HCT116 (cell line): ENCODE measurements at regions not wholly inside any gene's neighbourhood (a gene's known extent, or its start where the extent isn't known, plus 50 kb on each side); places are given as distances from the start of the nearest gene placed in this dataset.
"Not testable (repeated sequence)": the region's sequence is repeated elsewhere in the genome, so short reads cannot be mapped to it uniquely, and the experiment has no call there.

ENCODE experiments used
- ATAC-seq: fragments of 200-7000 bp; cut with Tn5 transposase; 2 replicates; pipeline ENCODE4 v1.9.1; 2020; ENCODE audit warnings: mild to moderate bottlenecking, moderate library complexity
- BruUV-seq: library from RNA; stranded (reverse); fragments of 400-500 nt; replicated peaks from 2 replicates; lab custom pipeline; 2021; lab: Mats Ljungman, UMichigan
- CTCF ChIA-PET: fragments of 300-600 bp; sonication (Branson Sonifier 250); formaldehyde crosslinking; loops from one replicate; lab custom pipeline; 2021; ENCODE audit warnings: antibody characterized with exemption; lab: Charles Lee
- POLR2A ChIA-PET: fragments of 300-600, 350-600 bp; sonication (Branson Sonifier 250); formaldehyde crosslinking; loops from one replicate; lab custom pipeline; 2021; ENCODE audit warnings: antibody characterized with exemption; lab: Charles Lee
- RAD21 ChIA-PET, 2 experiments: fragments of 300-600 bp; sonication (Branson Sonifier 250); formaldehyde crosslinking; loops; one replicate each; lab custom pipeline; 2023; ENCODE audit warnings: low total read pairs in 2 of 2; ENCODE audit not compliant: uncharacterized antibody in 2 of 2, unreplicated experiment in 2 of 2, low non-redundant PET in 1 of 2; lab: Charles Lee
- DNase-seq: peaks from one replicate; pipeline ENCODE4 v3.0.0-alpha.2; 2010; ENCODE audit warnings: low read depth, low spot score
- H2AFZ ChIP-seq: fragments of 200-600 bp; shearing (Covaris generic), sonication (generic); 2 replicates; pipeline ENCODE4 v1.6.1; 2017; ENCODE audit warnings: low read depth, mixed run types, mixed read lengths, antibody characterized with exemption, low read length; ENCODE audit not compliant: poor library complexity, severe bottlenecking
- H3K27ac ChIP-seq: 2 replicates; pipeline ENCODE4 v1.5.1; 2012; ENCODE audit warnings: low read depth, low read length
- H3K27me3 ChIP-seq: fragments of 200-600 bp; sonication (generic); 2 replicates; pipeline ENCODE4 v1.6.1; 2016; ENCODE audit warnings: mixed run types, low read length, mixed read lengths; ENCODE audit not compliant: insufficient read depth
- H3K36me3 ChIP-seq, 2 experiments: fragments of 200-500 bp in 1 of 2; fragments of 200-600 bp in 1 of 2; sonication (Bioruptor generic) in 1 of 2; sonication (generic) in 1 of 2; 2 replicates each; pipeline versions ENCODE4 v1.5.1 to v1.6.1; 2014 to 2016; ENCODE audit warnings: low read length in 2 of 2, inconsistent platforms in 1 of 2, mixed read lengths in 1 of 2, mixed run types in 1 of 2; ENCODE audit not compliant: insufficient read depth in 2 of 2, control insufficient read depth in 1 of 2
- H3K4me1 ChIP-seq, 2 experiments: fragments of 200-600 bp in 1 of 2; sonication (generic) in 1 of 2; 2 replicates each; pipeline versions ENCODE4 v1.5.1 to v1.6.1; 2012 to 2017; ENCODE audit warnings: low read length in 2 of 2, inconsistent platforms in 1 of 2, mild to moderate bottlenecking in 1 of 2, mixed read lengths in 1 of 2, mixed run types in 1 of 2, moderate library complexity in 1 of 2; ENCODE audit not compliant: insufficient read depth in 2 of 2, control insufficient read depth in 1 of 2
- H3K4me2 ChIP-seq: fragments of 200-600 bp; sonication (generic); 2 replicates; pipeline ENCODE4 v1.6.1; 2017; ENCODE audit warnings: mixed run types, low read length, mixed read lengths
- H3K4me3 ChIP-seq, 2 experiments: fragments of 200-600 bp in 1 of 2; sonication (generic) in 1 of 2; replicated peaks in 1 of 2; 2 replicates each; pipeline ENCODE4 v1.5.1; 2011 to 2016; ENCODE audit warnings: low read length in 2 of 2, control low read depth in 1 of 2, low read depth in 1 of 2, mild to moderate bottlenecking in 1 of 2, mixed read lengths in 1 of 2, mixed run types in 1 of 2
- H3K79me2 ChIP-seq: fragments of 200-600 bp; sonication (generic); 2 replicates; pipeline ENCODE4 v1.6.1; 2017; ENCODE audit warnings: mild to moderate bottlenecking, mixed run types, low read length, moderate library complexity, mixed read lengths; ENCODE audit not compliant: insufficient read depth
- H3K9ac ChIP-seq: fragments of 200-600 bp; sonication (generic); 2 replicates; pipeline ENCODE4 v1.6.1; 2016; ENCODE audit warnings: low read length, mixed read lengths
- H3K9me2 ChIP-seq: fragments of 200-600 bp; sonication (generic), shearing (Covaris generic); 2 replicates; pipeline ENCODE4 v1.6.1; 2017; ENCODE audit warnings: mixed run types, mild to moderate bottlenecking, moderate library complexity; ENCODE audit not compliant: insufficient read depth
- H3K9me3 ChIP-seq, 2 experiments: fragments of 200-500 bp in 1 of 2; fragments of 200-600 bp in 1 of 2; sonication (Bioruptor generic) in 1 of 2; sonication (generic) in 1 of 2; 2 replicates each; pipeline ENCODE4 v1.6.1; 2014 to 2017; ENCODE audit warnings: low read length in 2 of 2, mixed read lengths in 2 of 2, inconsistent platforms in 1 of 2, low read depth in 1 of 2, mild to moderate bottlenecking in 1 of 2, mixed run types in 1 of 2, moderate library complexity in 1 of 2; ENCODE audit not compliant: control insufficient read depth in 1 of 2, insufficient read depth in 1 of 2
- H4K20me1 ChIP-seq: fragments of 200-600 bp; sonication (generic), shearing (Covaris generic); 2 replicates; pipeline ENCODE4 v1.6.1; 2017; ENCODE audit warnings: mixed run types, mild to moderate bottlenecking, moderate library complexity; ENCODE audit not compliant: insufficient read depth
- ELF1 ChIP-seq: IDR thresholded peaks from 2 replicates; pipeline ENCODE4 v1.6.1; 2012; ENCODE audit warnings: low read depth, borderline replicate concordance
- REST ChIP-seq: IDR thresholded peaks from 2 replicates; pipeline ENCODE4 v1.6.1; 2012; ENCODE audit warnings: low read depth
- intact Hi-C: fragments of 100-400 bp; cut with micrococcal nuclease; formaldehyde crosslinking; loops from 2 replicates; pipeline ENCODE4 v1.10.0; 2022

GRCh38 chr20:26276554-26277210 lies 580.0 kb upstream of the ZNF337 start:
- Histone ChIP-seq H3K36me3 (no peaks in the 10 kb centered on the region), H3K4me2 (no peak overlapping the region), H4K20me1 (no peaks in the 10 kb centered on the region), H3K9me3 (no peaks in the 10 kb centered on the region), H3K27ac (no peak overlapping the region), H3K4me1 (no peaks in the 10 kb centered on the region), H3K79me2 (no peaks in the 10 kb centered on the region), H3K9me2 (no peaks in the 10 kb centered on the region), H3K9ac (no peak overlapping the region), H3K4me3 (no peak overlapping the region), H2AFZ (no peak overlapping the region), H3K27me3 (no peaks in the 10 kb centered on the region)
- no TSS peak for BruUV-seq
- ChIA-PET CTCF (no interaction called here), RAD21 (no interaction called here), POLR2A (no interaction called here)
- TF ChIP-seq ELF1 (no peak), REST (no peak)
- intact Hi-C loops: loop anchor here (5.0 kb wide), 1 partner anchor 56 kb away; no protein-coding TSS in a partner anchor
- no peak for ATAC-seq
- no peak for DNase-seq

DNA sequence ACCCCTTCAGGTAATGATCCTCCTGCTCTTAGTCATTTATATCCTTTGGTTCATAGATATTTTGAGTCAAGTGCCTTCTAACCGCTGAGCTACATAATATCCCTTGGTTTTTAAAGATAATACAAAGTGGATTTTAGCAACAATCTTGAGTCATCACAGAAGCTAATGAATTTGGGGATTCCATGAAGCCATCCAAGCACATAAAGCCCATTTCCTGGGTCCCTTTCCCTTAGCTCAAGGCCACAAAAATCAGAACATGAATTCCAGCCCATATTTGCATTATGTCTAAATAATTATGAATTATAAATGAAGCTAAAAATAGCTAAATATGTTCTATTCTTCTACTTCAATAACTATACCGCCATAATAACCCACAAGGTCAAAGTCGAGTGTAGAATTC lies 572.1 kb upstream of the ZNF337 start:
- BruUV-seq, H3K9ac ChIP-seq, ATAC-seq, H3K4me1 ChIP-seq, H4K20me1 ChIP-seq, H3K9me3 ChIP-seq, RAD21 ChIA-PET, intact Hi-C loops, H3K9me2 ChIP-seq, H3K36me3 ChIP-seq, H3K79me2 ChIP-seq, POLR2A ChIA-PET, H2AFZ ChIP-seq, H3K4me2 ChIP-seq, DNase-seq, H3K4me3 ChIP-seq, H3K27ac ChIP-seq, CTCF ChIA-PET, H3K27me3 ChIP-seq: not testable (repeated sequence)

DNA sequence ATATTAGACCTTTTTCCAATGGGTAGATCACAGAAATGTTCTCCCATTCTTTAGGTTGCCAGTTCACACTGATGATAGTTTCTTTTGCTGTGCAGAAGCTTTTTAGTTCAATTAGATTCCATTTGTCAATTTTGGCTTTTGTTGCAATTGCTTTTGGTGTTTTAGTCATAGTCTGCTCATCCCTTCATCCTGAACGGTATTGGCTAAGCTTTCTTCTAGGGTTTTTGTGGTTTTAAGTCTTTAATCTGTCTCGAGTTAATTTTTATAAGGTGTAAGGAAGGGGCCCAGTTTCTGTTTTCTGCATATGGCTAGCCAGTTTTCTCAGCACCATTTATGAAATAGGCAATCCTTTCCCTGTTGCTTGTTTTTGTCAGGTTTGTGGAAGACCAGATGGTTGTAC lies 564.3 kb upstream of the ZNF337 start:
- ATAC-seq, H3K9me3 ChIP-seq, H3K4me2 ChIP-seq, CTCF ChIA-PET, H3K36me3 ChIP-seq, H3K9me2 ChIP-seq, H3K79me2 ChIP-seq, intact Hi-C loops, H3K4me3 ChIP-seq, DNase-seq, H3K27me3 ChIP-seq, H3K27ac ChIP-seq, H3K9ac ChIP-seq, RAD21 ChIA-PET, H3K4me1 ChIP-seq, POLR2A ChIA-PET, BruUV-seq, H2AFZ ChIP-seq, H4K20me1 ChIP-seq: not testable (repeated sequence)
